Stomach (tissue), 8 donors: ENCODE measurements at regions not wholly inside any gene's neighbourhood (a gene's known extent, or its start where the extent isn't known, plus 50 kb on each side); places are given as distances from the start of the nearest gene placed in this dataset.

Experiments used
- DNase-seq, 2 donors: peaks; one replicate each; pipeline versions ENCODE4 v3.0.0 to v3.0.0-alpha.2; 2013 to 2019
- H3K27ac ChIP-seq, 5 donors: fragments of 200-600 bp in 4 of 5; sonication (generic) in 4 of 5; one replicate each; pipeline ENCODE4 v1.5.1; 2013 to 2019; ENCODE audit warnings: mild to moderate bottlenecking in 1 of 5, moderate library complexity in 1 of 5
- H3K27me3 ChIP-seq, 3 donors: fragments of 200-600 bp; sonication (generic); one replicate each; pipeline ENCODE4 v1.5.1; 2017 to 2019; ENCODE audit warnings: mixed run types in 1 of 3
- H3K36me3 ChIP-seq, 4 donors: fragments of 200-600 bp; sonication (generic); 1 replicate in 3 of 4; 2 replicates in 1 of 4; pipeline ENCODE4 v1.5.1; 2016 to 2019
- H3K4me1 ChIP-seq, 4 donors: fragments of 200-600 bp; sonication (generic); one replicate each; pipeline ENCODE4 v1.5.1; 2016 to 2019
- H3K4me3 ChIP-seq, 4 donors: fragments of 200-600 bp; sonication (generic) in 3 of 4; one replicate each; pipeline ENCODE4 v1.5.1; 2016 to 2019; ENCODE audit warnings: mild to moderate bottlenecking in 1 of 4
- H3K9me3 ChIP-seq, 4 donors: fragments of 200-600 bp; sonication (generic); one replicate each; pipeline ENCODE4 v1.5.1; 2016 to 2019
- EP300 ChIP-seq: sonication (generic); formaldehyde crosslinking; IDR thresholded peaks from one replicate; pipeline ENCODE4 v1.6.1; 2017; ENCODE audit warnings: antibody characterized with exemption
- POLR2A ChIP-seq, 4 donors: fragments of 450-650 bp; IDR thresholded peaks; one replicate each; pipeline ENCODE4 v1.6.1; 2016; ENCODE audit warnings: antibody characterized with exemption in 4 of 4, control low read depth in 2 of 4, mild to moderate bottlenecking in 1 of 4, moderate library complexity in 1 of 4
- POLR2AphosphoS5 ChIP-seq, 3 donors: sonication (generic); formaldehyde crosslinking; IDR thresholded peaks; one replicate each; pipeline ENCODE4 v1.6.1; 2016; ENCODE audit warnings: antibody characterized with exemption in 3 of 3
- WGBS, 5 donors: extraction: QIAGEN DNeasy Blood & Tissue Kit in 3 of 5; methylation state at CpG; one replicate each; pipeline versions ENCODE4 v1.1.5 to v1.1.7; 2013 to 2018; 5-methylcytosine and 5-hydroxymethylcytosine counted together
- intact Hi-C: fragments of 100-400 bp; cut with DNase I; formaldehyde crosslinking; loops from one replicate; pipeline ENCODE4 v1.15.1; 2023; ENCODE audit warnings: low total_unique reads
- TF ChIP-seq, protein P1 (sequence below), 7 experiments: fragments of 450-650 bp in 4 of 7; fragments of 200-600 bp in 3 of 7; sonication (generic) in 3 of 7; IDR thresholded peaks; one replicate each; pipeline ENCODE4 v1.5.1; 2016 to 2019; ENCODE audit warnings: antibody characterized with exemption in 7 of 7, control low read depth in 2 of 7, mild to moderate bottlenecking in 1 of 7
- donor health status: healthy with polysubstance abuse.
- donor health status: Bipolar disorder and iron deficiency.
- donor health status: healthy.

GRCh38 chr2:136482006-136482405, 283.3 kb upstream of the THSD7B start:
- no peak for DNase-seq
- Histone ChIP-seq H3K27ac (no peak overlapping the region), H3K27me3 (peaks cover 0 to 5% (median 0%) of the 10 kb centered on the region in 3 donors), H3K9me3 (peaks cover 0 to 23% (median 10%) of the 10 kb centered on the region in 4 donors), H3K4me3 (no peak overlapping the region), H3K4me1 (no peaks in the 10 kb centered on the region), H3K36me3 (no peaks in the 10 kb centered on the region)
- no peak for TF ChIP-seq POLR2AphosphoS5 (IDR thresholded peaks at IDR 0.05)
- TF ChIP-seq, protein P1, sequence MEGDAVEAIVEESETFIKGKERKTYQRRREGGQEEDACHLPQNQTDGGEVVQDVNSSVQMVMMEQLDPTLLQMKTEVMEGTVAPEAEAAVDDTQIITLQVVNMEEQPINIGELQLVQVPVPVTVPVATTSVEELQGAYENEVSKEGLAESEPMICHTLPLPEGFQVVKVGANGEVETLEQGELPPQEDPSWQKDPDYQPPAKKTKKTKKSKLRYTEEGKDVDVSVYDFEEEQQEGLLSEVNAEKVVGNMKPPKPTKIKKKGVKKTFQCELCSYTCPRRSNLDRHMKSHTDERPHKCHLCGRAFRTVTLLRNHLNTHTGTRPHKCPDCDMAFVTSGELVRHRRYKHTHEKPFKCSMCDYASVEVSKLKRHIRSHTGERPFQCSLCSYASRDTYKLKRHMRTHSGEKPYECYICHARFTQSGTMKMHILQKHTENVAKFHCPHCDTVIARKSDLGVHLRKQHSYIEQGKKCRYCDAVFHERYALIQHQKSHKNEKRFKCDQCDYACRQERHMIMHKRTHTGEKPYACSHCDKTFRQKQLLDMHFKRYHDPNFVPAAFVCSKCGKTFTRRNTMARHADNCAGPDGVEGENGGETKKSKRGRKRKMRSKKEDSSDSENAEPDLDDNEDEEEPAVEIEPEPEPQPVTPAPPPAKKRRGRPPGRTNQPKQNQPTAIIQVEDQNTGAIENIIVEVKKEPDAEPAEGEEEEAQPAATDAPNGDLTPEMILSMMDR (IDR thresholded peaks at IDR 0.05), result no peak
- no peak for TF ChIP-seq POLR2A (IDR thresholded peaks at IDR 0.05)
- no peak for TF ChIP-seq EP300
- intact Hi-C loops, result no loop called here
- WGBS, 5 donors, result 74 to 94% (median 89%) methylated on average over 2 of the region's 2 CpGs

DNA sequence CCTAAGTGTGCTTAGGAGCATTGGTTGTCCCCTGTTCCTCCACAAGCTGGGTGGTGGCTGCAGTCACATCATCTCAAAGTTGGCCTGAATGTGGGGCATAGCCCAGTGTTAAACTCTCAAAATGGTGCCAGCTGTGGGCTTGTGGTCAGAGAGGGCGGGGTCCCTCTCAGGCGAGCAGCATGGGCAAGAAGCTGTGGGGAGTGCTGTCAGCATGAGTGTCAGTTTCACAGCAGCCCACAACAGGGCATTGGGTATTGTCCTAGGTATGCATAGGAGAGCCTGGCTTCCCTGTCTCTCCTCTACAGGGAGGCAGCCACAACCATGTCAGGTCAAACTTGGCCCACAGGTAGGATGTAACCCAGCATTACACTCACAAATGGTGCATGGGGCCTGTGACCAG, 285.6 kb upstream of the THSD7B start:
- intact Hi-C loops, result no loop called here
- peaks cover 0 to 5% (median 0%) of the 10 kb centered on the region in 3 donors for H3K27me3 ChIP-seq
- H3K9me3 ChIP-seq, result peaks cover 0 to 23% (median 10%) of the 10 kb centered on the region in 4 donors
- TF ChIP-seq POLR2A (IDR thresholded peaks at IDR 0.05), result no peak
- no peak for TF ChIP-seq EP300
- TF ChIP-seq, protein P1 (IDR thresholded peaks at IDR 0.05), result no peak
- TF ChIP-seq POLR2AphosphoS5 (IDR thresholded peaks at IDR 0.05), result no peak
- DNase-seq, result no peak
- no peak overlapping the region for H3K27ac ChIP-seq
- no peak overlapping the region for H3K4me3 ChIP-seq
- no peaks in the 10 kb centered on the region for H3K36me3 ChIP-seq
- 66 to 83% (median 78%) methylated on average over 2 of the region's 2 CpGs; no CpG with 5 or more reads in 1 of the 5 donors for WGBS, 5 donors
- no peaks in the 10 kb centered on the region for H3K4me1 ChIP-seq

DNA sequence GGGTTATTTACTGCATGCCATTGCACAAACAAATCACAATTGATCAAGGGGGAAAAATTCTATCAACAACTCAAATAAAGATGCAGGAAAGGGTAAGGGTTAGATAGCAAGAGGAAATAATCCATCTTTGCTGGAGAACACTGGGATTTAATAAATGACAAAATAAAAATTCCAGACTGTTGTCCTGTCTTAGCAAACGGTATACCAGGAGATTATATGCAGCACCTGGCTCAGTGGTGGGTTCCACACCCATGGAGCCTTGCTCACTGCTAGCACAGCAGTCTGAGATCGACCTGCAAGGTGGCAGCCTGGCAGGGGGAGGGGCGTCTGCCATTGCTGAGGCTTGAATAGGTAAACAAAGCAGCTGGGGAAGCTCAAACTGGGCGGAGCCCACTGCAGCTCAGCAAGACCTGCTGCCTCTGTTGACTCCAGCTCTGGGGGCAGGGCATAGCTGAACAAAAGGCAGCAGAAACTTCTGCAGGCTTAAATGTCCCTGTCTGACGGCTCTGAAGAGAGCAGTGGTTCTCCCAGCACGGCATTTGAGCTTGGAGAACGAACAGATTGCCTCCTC, 296.5 kb upstream of the THSD7B start:
- intact Hi-C loops, result no loop called here
- H3K27ac ChIP-seq, result no peak overlapping the region
- H3K9me3 ChIP-seq, result peaks cover 0 to 5% (median 0%) of the 10 kb centered on the region in 4 donors
- no peaks in the 10 kb centered on the region for H3K4me1 ChIP-seq
- peaks cover 0 to 5% (median 0%) of the 10 kb centered on the region in 3 donors for H3K27me3 ChIP-seq
- WGBS, 5 donors, result 28 to 39% (median 33%) methylated on average over 7 of the region's 7 CpGs
- H3K36me3 ChIP-seq, result no peaks in the 10 kb centered on the region
- peak in 1 of 2 donors; percentile 12 for DNase-seq
- H3K4me3 ChIP-seq, result no peak overlapping the region
- TF ChIP-seq EP300, result no peak
- TF ChIP-seq POLR2A (IDR thresholded peaks at IDR 0.05), result no peak
- TF ChIP-seq, protein P1 (IDR thresholded peaks at IDR 0.05), result no peak
- TF ChIP-seq POLR2AphosphoS5 (IDR thresholded peaks at IDR 0.05), result no peak

DNA sequence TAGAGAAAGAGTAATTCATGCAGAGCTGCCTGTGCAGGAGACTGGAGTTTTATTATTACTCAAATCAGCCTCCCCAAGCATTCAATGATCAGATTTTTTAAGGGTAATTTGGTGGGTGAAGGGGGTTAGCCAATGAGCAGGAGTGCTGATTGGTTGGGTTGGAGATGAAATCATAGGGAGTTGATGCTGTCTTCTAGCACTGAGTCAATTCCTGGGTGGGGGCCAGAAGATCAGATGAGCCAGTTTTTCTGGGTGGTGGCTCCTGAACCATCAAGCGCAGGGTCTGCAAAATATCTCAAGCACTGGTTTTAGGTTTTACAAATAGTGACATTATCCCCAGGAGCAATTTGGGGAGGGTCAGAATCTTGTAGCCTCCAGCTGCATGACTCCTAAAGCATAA, 312.8 kb upstream of the THSD7B start:
- 79 to 94% (median 83%) methylated on average over 1 of the region's 1 CpG for WGBS, 5 donors
- Histone ChIP-seq H3K9me3 (no peaks in the 10 kb centered on the region), H3K36me3 (no peaks in the 10 kb centered on the region), H3K4me1 (no peaks in the 10 kb centered on the region), H3K27ac (no peak overlapping the region), H3K27me3 (peaks cover 0 to 6% (median 6%) of the 10 kb centered on the region in 3 donors), H3K4me3 (no peak overlapping the region)
- peak in 1 of 2 donors; percentile 44 for DNase-seq
- no peak for TF ChIP-seq POLR2AphosphoS5 (IDR thresholded peaks at IDR 0.05)
- intact Hi-C loops, result no loop called here
